ENCODE measurements at regions not wholly inside any gene's neighbourhood (a gene's known extent, or its start where the extent isn't known, plus 50 kb on each side); places are given as distances from the start of the nearest gene placed in this dataset.

DNA sequence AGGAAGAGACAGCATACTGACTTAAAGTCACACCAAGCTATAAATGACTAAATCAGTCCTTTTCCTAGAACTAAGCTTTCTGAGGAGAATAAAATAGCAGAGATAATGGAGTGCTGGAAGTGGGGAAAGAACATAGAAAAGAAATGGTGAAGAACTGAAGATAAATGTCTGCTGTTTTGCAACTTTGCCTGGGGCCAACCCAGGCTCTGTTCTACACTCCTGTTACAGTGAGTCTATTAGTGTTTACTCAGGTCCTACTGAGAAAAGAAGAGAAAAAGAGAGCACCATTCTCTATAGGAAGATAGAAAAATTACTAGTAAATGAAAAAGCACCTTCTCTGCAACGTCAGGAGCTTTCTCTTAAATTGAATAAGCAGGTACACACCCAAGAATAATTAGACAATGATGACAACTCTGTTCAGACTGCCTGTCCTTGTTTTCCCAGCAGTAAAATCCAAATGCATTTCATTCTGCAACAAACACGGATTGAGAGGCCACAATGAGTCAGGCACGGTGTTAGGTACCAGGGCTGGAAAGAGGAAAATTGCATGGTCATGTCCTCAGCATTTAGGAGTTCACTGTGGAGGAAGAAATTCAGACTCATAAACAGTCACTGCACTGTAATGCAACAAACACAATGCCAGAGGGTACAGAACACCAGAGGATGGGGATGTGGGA is 139.4 kb upstream of the CAMK1G start:
- no peak overlapping the region for H3K4me3 ChIP-seq (ENCODE audit: control insufficient read depth, low read depth, low read length)
- TF ChIP-seq, protein P1, sequence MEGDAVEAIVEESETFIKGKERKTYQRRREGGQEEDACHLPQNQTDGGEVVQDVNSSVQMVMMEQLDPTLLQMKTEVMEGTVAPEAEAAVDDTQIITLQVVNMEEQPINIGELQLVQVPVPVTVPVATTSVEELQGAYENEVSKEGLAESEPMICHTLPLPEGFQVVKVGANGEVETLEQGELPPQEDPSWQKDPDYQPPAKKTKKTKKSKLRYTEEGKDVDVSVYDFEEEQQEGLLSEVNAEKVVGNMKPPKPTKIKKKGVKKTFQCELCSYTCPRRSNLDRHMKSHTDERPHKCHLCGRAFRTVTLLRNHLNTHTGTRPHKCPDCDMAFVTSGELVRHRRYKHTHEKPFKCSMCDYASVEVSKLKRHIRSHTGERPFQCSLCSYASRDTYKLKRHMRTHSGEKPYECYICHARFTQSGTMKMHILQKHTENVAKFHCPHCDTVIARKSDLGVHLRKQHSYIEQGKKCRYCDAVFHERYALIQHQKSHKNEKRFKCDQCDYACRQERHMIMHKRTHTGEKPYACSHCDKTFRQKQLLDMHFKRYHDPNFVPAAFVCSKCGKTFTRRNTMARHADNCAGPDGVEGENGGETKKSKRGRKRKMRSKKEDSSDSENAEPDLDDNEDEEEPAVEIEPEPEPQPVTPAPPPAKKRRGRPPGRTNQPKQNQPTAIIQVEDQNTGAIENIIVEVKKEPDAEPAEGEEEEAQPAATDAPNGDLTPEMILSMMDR (IDR thresholded peaks at IDR 0.05; ENCODE audit: control insufficient read depth, insufficient read depth, low read depth, low read length, missing control alignments): no peak
- no peak for DNase-seq (ENCODE audit: low read depth)

DNA sequence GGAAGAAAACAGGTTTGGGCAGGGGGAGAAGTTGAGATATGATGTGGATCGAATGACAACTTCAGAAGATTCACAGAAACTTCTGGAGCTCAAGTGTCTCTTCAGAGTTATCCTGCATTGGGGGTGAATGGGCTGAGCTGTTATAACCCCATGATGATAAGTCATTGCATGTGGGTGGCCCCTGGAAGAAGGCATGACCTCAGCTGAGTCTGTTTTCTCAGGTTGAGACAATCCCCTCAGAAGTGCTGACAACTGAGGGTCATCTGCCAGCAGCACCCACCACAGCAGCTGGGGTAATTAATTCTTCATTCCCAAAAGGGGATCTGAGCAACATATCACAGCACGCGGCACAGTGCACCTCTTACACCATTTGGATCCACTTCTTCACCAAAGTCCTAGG is 138.6 kb upstream of the CAMK1G start:
- no peak for DNase-seq (ENCODE audit: low read depth)
- no peak overlapping the region for H3K4me3 ChIP-seq (ENCODE audit: control insufficient read depth, low read depth, low read length)
- TF ChIP-seq, protein P1 (IDR thresholded peaks at IDR 0.05; ENCODE audit: control insufficient read depth, insufficient read depth, low read depth, low read length, missing control alignments): no peak

DNA sequence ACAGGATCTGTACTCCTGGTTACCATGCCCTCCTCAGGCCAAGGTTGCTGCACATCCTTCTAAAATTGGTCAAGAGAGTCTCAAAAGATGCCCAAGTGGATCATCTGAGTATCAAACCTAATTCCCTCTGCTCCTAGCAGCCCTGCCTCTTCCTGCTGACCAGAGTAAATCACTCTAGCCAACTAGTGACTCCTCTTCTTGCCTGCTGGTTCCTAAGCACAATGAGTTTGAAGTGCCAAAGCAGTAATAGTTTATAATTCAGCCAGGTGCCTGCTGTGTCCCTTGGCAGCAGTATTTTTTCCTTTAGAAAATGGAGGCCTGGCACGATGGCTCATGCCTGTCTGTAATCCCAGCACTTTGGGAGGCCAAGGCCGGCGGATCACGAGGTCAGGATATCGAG is 137.9 kb upstream of the CAMK1G start:
- no peak overlapping the region for H3K4me3 ChIP-seq (ENCODE audit: control insufficient read depth, low read depth, low read length)
- TF ChIP-seq, protein P1 (IDR thresholded peaks at IDR 0.05; ENCODE audit: control insufficient read depth, insufficient read depth, low read depth, low read length, missing control alignments): no peak
- no peak for DNase-seq (ENCODE audit: low read depth)

DNA sequence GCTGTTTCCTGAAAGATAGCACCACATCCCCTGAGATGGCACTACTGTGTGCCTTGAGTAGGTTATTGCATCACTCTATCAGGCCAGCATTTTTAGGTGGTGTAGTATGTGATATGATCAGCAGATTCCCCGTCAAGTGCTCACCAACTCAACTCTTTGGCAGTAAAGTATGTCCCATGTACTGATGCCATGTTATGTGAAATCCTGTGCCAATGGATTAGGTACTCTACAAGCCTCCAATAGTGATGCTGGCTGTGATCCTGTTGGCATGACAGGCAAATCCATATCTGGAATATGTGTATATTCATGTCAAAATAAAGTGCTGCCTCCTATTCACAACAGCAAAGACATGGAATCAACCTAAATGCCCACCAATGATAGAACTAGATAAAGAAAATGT is 137.2 kb upstream of the CAMK1G start:
- no peak overlapping the region for H3K4me3 ChIP-seq (ENCODE audit: control insufficient read depth, low read depth, low read length)
- no peak for DNase-seq (ENCODE audit: low read depth)
- TF ChIP-seq, protein P1 (IDR thresholded peaks at IDR 0.05; ENCODE audit: control insufficient read depth, insufficient read depth, low read depth, low read length, missing control alignments): no peak

DNA sequence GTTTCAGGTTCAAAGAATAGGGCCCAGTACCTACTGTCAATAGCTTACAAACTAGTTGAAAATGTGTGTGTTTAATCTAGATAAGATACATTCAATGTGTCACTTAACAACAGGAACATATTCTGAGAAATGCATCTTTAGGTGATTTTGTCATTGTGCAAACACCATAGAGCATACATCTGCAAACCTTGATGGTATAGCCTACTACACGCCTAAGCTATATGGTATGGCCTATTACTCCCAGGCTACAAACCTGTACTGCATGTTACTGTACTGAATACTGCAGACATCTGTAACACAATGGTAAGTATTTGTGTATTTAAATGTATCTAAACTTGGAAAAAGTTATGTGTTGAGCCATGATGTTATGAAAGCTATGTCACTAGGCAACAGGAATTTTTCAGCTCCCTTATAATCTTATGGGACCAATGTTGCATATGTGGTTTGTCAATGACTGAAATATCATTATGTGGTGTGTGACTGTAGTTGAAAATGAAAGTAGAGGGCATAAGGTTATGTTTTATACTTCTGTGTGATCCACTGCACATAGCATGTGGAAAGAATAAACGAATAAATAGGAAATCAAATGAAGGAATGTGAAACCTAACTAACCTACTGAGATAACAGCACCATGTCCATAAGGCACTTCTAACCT is 129.0 kb upstream of the CAMK1G start:
- no peak overlapping the region for H3K4me3 ChIP-seq (ENCODE audit: control insufficient read depth, low read depth, low read length)
- no peak for DNase-seq (ENCODE audit: low read depth)
- TF ChIP-seq, protein P1 (IDR thresholded peaks at IDR 0.05; ENCODE audit: control insufficient read depth, insufficient read depth, low read depth, low read length, missing control alignments): no peak

DNA sequence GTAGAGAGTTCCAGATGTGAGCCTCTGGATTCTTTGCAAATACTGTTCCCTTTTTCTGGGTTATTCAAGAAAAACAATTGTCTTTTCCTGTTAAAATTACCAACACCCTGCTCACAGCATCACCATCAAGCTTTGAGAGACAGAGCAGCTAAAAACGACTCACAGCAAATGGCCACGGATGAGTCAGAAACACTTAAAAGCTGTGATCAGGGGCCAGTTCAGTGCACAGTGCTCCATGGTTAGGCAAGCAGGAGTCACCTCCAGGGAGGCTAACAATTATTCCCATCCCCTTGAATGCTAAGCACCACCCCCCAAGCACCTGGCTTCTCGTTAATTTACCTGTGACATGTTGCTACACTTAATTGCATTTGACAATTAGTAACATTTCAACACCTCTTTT is 128.4 kb upstream of the CAMK1G start:
- no peak overlapping the region for H3K4me3 ChIP-seq (ENCODE audit: control insufficient read depth, low read depth, low read length)
- no peak for DNase-seq (ENCODE audit: low read depth)
- TF ChIP-seq, protein P1 (IDR thresholded peaks at IDR 0.05; ENCODE audit: control insufficient read depth, insufficient read depth, low read depth, low read length, missing control alignments): no peak

Data from AG09309 (cell line).